SH-SY5Y (cell line): ENCODE measurements at regions not wholly inside any gene's neighbourhood (a gene's known extent, or its start where the extent isn't known, plus 50 kb on each side); places are given as distances from the start of the nearest gene placed in this dataset.

Source experiments
- GATA2 ChIP-seq: IDR thresholded peaks from 2 replicates; pipeline ENCODE4 v1.6.1; 2011; ENCODE audit warnings: mild to moderate bottlenecking, low read depth, low read length
- GATA3 ChIP-seq: IDR thresholded peaks from 2 replicates; pipeline ENCODE4 v1.6.1; 2011; ENCODE audit warnings: low read depth, mild to moderate bottlenecking, low read length, moderate library complexity

DNA sequence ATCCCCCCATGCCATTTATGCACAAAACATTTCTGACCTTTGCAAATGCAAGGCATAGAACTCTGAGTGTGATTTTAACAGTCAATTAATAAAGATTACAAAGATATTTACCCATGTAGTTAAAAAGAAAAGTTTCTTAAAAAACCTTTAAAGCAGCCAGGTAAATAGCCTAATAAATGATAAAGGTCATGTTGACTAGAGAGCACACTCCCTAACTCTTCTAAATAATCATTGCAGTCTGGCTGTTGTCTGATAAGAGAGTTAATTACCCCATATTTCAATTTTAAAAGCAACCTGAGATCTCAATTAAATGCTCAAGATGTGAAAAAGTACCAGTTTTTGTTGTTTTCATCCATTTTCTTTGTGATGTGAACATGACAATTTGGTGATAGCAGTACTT, 291.5 kb upstream of the SMIM31 start:
- TF ChIP-seq GATA2 (no peak), GATA3 (no peak)
